ENCODE measurements at regions not wholly inside any gene's neighbourhood (a gene's known extent, or its start where the extent isn't known, plus 50 kb on each side); places are given as distances from the start of the nearest gene placed in this dataset.

- H3K79me2 ChIP-seq (replicated peaks; ENCODE audit: insufficient read depth, low read length) = no peaks in the 10 kb centered on the region
- no peak overlapping the region for H3K27ac ChIP-seq (ENCODE audit: low read length)
- no peak overlapping the region for H2AFZ ChIP-seq (ENCODE audit: low read depth, low read length)
- H3K9me3 ChIP-seq (ENCODE audit: low read length) = no peaks in the 10 kb centered on the region
- H4K20me1 ChIP-seq (ENCODE audit: insufficient read depth) = no peaks in the 10 kb centered on the region
- no peak for TF ChIP-seq MXI1 (conservative IDR thresholded peaks at IDR 0.05; ENCODE audit: poor library complexity, severe bottlenecking)
- TF ChIP-seq EP300 (conservative IDR thresholded peaks at IDR 0.05; ENCODE audit: poor library complexity, severe bottlenecking) = no peak
- no peak for TF ChIP-seq SMC3 (conservative IDR thresholded peaks at IDR 0.05; ENCODE audit: poor library complexity)
- no peak for TF ChIP-seq CTCF (IDR thresholded peaks at IDR 0.05; ENCODE audit: poor library complexity, severe bottlenecking)
- no peak for TF ChIP-seq RAD21 (conservative IDR thresholded peaks at IDR 0.05)
- no peak for TF ChIP-seq TAF1 (IDR thresholded peaks at IDR 0.05; ENCODE audit: low read depth)
- TF ChIP-seq REST (IDR thresholded peaks at IDR 0.05; ENCODE audit: borderline replicate concordance) = no peak
- TF ChIP-seq EZH2 (IDR thresholded peaks at IDR 0.05; ENCODE audit: borderline replicate concordance, insufficient read depth, low read length, poor library complexity, severe bottlenecking) = no peak
- no peak for TF ChIP-seq POLR2AphosphoS5 (IDR thresholded peaks at IDR 0.05)
- no peaks in the 10 kb centered on the region for H3K27me3 ChIP-seq (ENCODE audit: insufficient read depth, low read depth, low read length)
- no peaks in the 10 kb centered on the region for H3K9me2 ChIP-seq (ENCODE audit: insufficient read depth, low read length)
- no peak overlapping the region for H3K4me3 ChIP-seq (ENCODE audit: low read length)
- no peaks in the 10 kb centered on the region for H3K36me3 ChIP-seq (ENCODE audit: insufficient read depth, low read length)
- no peak overlapping the region for H3K4me2 ChIP-seq (ENCODE audit: low read length)
- no peak overlapping the region for H3K9ac ChIP-seq (ENCODE audit: low read length)
- H3F3A ChIP-seq (ENCODE audit: insufficient read depth, low read length, poor library complexity, severe bottlenecking) = no peaks in the 10 kb centered on the region
Observed at GRCh38 chr4:101669138-101669831, 121.2 kb upstream of the BANK1 start.

GRCh38 chr4:101667348-101667747 lies 123.2 kb upstream of the BANK1 start:
- TF ChIP-seq REST (IDR thresholded peaks at IDR 0.05; ENCODE audit: borderline replicate concordance) (no peak), SMC3 (conservative IDR thresholded peaks at IDR 0.05; ENCODE audit: poor library complexity) (no peak), CTCF (IDR thresholded peaks at IDR 0.05; ENCODE audit: poor library complexity, severe bottlenecking) (no peak), EZH2 (IDR thresholded peaks at IDR 0.05; ENCODE audit: borderline replicate concordance, insufficient read depth, low read length, poor library complexity, severe bottlenecking) (no peak), RAD21 (conservative IDR thresholded peaks at IDR 0.05) (no peak), TAF1 (IDR thresholded peaks at IDR 0.05; ENCODE audit: low read depth) (no peak), MXI1 (conservative IDR thresholded peaks at IDR 0.05; ENCODE audit: poor library complexity, severe bottlenecking) (no peak), POLR2AphosphoS5 (IDR thresholded peaks at IDR 0.05) (no peak), EP300 (conservative IDR thresholded peaks at IDR 0.05; ENCODE audit: poor library complexity, severe bottlenecking) (no peak)
- H3K27me3 ChIP-seq (ENCODE audit: insufficient read depth, low read depth, low read length) = no peaks in the 10 kb centered on the region
- H3K9me3 ChIP-seq (ENCODE audit: low read length) = no peaks in the 10 kb centered on the region
- H3K79me2 ChIP-seq (replicated peaks; ENCODE audit: insufficient read depth, low read length) = no peaks in the 10 kb centered on the region
- no peaks in the 10 kb centered on the region for H3F3A ChIP-seq (ENCODE audit: insufficient read depth, low read length, poor library complexity, severe bottlenecking)
- H3K4me2 ChIP-seq (ENCODE audit: low read length) = no peak overlapping the region
- no peak overlapping the region for H2AFZ ChIP-seq (ENCODE audit: low read depth, low read length)
- no peak overlapping the region for H3K4me3 ChIP-seq (ENCODE audit: low read length)
- no peaks in the 10 kb centered on the region for H3K9me2 ChIP-seq (ENCODE audit: insufficient read depth, low read length)
- no peak overlapping the region for H3K9ac ChIP-seq (ENCODE audit: low read length)
- H3K27ac ChIP-seq (ENCODE audit: low read length) = no peak overlapping the region
- H3K36me3 ChIP-seq (ENCODE audit: insufficient read depth, low read length) = no peaks in the 10 kb centered on the region
- no peaks in the 10 kb centered on the region for H4K20me1 ChIP-seq (ENCODE audit: insufficient read depth)
